MV-4-11 (cell line): ENCODE measurements at regions not wholly inside any gene's neighbourhood (a gene's known extent, or its start where the extent isn't known, plus 50 kb on each side); places are given as distances from the start of the nearest gene placed in this dataset.

Experiments
- DNase-seq: peaks from one replicate; lab custom pipeline; 2025; lab: John Stamatoyannopoulos, UW

DNA sequence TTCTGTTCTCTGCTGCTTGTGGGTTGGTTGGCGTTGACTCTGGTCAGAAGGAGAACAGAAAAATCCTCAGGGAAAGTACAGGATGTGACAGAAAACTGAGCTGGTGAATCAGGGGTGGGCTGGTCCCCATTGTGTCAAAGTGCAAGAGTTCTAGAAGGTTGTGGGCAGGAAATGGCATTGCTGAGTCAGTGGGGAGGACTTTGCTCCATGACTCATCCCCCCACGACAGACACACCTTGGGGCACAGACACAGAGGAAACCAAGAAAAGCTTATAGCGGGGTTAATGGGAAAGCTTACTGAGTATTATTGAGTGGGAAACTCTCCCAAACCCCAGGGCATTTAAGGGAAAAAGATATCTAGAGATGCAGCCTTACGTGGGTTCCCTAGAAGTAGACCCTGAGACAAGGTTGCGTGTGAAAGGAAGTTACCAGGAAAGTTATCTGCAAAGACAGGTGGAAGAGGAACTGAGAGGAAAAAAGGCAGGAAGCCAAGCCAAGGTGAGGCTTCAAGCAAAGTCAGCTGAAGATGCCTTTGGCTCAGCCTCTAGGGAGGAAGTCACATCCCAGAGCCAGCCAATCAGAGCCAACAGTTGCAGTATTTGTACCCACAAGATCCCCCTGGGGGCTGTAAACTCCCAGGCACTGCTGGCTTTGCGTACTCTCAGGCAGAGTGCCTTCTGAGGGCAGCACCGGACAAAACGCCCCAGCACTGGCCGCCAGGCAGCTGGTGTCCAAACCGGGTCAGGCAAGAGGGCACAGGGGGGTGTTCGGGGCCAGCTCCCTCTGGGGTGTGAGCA, 86.4 kb downstream of the FOXL1 start:
- DNase-seq = peak; percentile 62

DNA sequence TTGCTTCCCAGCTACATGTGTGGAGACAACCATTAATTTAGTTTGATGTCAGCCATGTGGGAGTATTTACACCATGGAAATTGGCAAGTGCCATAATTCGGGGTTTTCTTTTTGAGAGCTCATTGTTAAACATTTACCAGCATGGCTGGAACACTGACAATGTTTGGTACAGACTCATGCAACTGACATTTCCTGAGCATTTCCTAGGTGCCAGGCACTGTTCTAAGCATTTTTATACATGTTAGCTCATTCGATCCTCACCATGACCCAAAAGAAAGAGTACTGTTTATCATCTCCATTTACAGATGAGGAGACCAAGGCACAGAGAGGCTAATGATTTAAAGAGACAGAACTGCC, 86.9 kb downstream of the FOXL1 start:
- DNase-seq = no peak

DNA sequence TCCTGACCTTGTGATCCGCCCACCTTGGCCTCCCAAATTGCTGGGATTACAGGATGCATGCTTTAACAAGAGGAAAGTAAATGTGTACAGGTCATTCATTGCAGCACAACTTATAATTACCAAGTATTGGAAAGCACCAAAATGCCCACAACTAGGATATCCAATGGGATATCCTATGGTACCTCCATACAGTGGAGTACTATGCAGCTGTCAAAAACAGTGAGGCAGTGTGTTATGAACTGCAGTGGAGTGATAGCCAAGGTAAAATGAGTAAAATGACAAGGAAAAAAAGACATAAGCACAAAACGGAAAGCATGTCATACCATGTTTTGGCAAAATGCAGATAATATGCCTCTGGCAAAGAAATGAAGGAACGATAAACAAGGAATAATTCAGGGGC, 87.6 kb downstream of the FOXL1 start:
- no peak for DNase-seq

DNA sequence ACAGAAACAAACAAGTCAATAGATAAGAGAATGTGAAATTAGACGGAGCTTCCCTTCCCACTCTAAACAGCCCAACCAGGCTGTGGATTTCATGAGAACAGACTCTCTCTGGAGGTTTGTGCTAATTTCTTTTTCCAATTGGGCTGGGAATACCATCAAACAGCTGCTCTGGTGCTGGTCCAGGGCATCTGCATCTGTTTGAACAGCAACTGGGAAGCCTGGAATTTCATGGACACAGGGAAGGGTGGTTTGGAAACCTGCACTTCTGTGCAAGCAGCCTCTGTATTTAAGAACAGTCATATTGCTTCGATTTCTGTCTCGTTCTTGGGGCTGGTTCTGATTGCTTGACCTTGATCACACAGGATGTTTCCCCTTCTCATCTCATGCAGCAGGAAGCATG, 88.7 kb downstream of the FOXL1 start:
- DNase-seq = no peak

DNA sequence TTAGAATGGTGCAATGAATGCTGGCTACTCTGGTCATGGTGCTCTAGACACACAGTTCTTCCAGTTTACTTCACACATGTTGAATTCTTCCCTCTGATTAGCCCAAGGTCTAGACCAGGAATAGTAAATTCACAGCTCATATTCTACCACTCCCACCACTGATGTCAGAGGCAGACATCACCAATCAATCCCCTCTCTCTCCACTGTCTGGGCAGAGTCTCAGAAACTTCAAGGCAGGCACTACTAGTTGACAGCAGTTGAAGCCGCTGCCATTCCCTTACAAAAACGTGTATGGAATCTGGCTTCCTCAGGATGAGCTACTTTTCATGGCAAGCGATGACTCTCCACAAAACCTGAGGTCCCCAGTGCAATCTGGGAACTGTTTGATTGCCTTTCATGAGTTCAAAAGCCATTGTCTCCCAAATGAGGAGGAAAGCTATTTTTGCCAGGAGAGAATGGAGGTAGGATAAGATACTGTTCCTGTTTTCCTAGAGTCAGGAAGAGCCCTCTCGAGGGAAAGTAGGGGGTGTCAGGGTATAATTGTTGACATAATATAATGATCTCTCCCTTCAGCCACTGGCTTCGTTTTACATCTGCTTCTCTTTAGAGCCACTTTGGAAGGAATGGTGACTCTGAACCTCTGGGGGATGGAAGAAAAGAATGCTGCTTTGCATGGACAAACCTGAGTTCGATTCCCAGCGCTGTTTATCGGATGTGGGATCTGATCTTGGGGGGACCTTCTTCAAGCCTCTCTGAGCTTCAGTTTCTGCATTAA, 90.0 kb downstream of the FOXL1 start:
- no peak for DNase-seq

DNA sequence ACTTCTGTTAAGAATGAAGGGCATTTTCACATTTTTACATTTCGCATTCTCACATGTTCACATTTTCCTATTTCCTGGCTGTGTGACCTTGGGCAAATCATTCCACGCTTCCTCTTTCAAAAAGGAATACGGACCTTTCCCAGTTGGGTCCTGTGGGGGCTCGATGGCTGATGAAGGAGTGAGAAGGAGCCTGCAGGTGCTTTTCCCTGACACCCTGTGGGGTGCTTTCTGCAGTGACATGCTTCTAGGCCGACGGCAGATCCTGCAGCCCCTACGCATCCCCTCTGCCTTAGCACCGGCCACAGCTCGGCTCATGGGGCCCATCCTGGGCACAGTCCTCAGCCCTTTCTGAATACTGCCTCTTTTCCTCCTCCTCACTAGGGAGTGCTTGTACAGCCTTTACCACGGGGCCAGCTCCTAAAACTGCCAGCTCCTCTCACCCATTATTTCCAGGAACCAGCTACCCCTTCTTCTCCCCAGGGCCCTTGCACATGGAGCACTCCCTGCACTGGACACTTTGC, 91.0 kb downstream of the FOXL1 start:
- DNase-seq = no peak

DNA sequence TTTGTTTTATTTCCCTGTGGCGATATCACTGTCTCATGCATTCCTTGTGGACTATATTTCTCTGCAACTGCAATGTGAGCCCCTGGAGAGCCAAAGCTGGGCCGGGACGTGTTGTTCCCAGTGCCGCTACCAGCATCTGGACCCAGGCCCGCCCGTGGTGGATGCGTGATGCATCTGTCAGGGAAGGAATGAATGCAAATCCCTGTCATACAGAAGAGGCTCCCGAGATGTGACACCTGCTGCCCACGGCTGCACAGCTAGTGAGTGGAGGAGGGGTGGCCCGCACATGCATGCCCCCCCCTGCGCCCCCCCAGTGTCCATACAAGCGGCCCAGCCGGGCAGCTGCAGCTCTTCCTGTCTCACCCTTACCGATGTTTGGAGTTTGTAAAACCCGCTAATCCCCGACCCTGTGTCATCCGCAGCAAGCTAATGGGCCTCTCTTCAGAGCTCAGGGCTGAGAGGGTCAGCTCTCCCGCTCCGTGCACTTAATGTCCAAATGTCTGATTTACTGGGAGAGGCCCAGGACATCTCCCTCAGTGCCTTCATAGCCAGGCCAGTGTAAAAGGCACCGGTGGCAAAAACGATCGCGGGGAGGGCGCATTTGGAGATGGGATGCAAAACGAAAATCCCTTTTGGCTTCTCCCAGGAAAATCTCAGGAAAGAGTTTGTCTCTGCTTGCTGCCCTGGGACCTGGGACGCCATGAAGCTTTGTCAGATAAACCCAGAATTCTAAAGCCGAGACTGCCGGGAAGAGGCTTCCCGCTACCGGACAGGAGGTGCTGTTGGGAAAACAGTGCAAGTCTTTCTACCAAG, 91.8 kb downstream of the FOXL1 start:
- no peak for DNase-seq

DNA sequence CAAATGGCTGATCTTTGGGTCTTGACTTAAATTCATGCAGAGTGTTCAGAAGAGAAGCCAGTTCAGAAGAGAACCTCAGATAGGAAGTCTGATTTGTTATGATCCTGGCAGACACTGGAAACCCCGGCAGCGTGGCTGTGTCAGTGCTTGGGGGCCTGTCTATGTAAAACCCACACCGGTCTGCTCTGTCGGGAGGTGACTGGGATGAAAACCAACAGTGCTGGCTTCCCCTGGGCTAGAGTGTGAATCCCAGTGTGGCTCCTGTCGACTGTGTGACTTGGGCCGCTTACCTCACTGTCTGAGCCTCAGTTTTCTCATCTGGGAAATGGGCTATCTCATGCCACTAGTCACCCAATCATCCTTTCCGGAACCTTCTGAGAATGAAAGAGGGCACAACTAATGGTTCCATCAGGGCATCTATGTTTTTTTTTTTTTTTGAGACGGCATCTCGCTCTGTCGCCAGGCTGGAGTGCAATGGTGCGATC, 92.4 kb downstream of the FOXL1 start:
- no peak for DNase-seq

DNA sequence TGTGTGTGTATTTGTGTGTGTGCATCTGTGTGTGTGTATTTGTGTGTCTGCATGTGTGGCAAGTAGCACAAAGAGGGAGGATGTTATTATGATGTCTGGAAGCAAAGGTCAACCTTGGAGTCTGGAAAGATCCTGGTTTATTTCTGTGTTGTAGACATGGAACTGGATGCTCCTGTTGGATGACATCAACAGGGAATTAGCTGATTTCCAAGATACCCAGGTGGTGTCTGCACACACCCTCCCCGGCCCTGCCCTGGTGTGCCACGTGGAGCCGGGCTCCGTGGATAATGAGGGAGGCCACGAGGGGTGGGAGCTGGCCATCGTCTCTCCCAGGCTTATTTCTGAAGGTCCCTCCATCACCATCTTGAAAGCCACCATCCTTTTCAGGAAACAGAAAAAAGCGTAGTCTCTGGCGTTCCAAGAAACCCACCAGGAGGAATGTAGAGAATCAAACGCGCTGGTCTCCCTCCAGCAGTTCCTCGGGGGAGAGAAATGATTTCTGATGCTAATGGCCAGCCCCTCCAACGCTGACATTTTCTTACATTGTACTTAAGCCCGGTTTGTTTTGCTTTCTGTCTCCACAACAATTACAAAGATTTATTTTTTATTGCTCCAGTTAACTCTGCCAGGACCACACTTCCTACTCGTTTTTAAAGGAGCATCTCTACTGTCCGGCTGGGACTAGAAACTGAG, 93.3 kb downstream of the FOXL1 start:
- DNase-seq = no peak

DNA sequence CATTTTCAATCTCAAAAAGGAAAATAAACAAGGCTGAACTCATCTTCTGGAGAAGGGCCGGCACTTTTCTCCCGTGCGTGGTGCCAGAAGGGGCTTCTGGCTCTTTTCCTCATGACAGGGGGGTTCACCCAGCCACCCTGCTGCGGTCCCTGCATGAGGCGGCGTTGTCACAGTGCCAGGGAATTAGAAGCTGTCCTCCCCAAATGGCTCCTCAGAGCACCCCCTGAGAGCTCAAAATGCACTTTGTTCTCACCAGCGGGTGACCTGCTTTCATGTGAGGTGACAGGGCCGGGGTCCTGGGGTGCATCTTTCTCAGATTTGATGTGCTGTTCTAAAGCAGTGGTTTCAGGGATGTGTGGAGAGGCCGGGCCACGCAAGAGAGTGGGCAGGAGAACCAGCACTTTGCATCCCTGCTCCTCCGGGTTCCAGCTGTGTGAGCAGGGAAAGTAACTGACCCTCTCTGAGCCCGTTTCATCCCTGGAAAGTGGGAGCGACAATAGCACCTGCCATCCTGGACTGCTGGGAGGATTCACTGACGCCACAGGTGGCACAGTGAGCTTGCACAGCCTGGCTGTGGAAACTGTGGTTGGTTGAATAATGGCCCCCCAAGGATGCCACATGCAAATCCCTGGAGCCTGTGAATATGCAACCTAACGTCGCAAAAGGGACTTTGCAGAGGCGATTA, 94.0 kb downstream of the FOXL1 start:
- DNase-seq = no peak

DNA sequence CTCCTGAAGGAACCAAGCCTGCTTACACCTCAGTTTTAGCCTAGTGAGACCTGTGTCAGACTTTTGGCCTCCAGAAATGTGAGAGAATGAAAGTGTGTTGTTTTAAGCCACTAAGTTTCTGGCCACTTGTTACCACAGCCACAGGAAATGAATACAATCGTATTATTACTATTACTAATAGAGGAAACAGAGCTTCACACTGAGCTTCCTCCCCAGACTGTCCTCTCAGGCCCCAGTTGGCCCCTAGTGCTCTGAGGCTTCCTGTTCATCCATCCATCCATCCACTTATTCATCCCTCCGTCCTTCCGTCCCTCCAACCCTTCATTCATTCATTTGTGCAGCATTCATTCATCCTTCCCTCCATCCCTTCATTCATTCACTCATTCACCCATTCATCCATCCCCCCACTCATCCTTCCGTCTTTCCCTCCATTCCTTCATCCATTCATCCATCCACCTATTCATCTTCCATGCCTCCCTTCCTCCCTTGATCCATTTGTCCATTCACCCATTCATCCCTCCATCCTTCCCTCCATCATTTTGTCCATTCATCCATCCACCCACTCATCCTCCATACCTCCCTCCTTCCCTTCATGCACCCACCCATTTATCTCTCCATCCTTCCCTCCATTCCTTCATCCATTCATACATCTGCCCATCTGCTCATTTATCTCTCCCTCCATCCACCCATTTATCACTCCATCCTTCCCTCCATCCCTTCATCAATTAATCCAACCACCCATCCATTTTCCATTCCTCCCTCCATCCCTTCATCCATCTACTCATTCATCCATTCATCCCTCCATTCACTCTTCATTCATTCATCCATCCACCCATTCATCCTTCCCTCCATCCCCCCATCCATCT, 95.0 kb downstream of the FOXL1 start:
- no peak for DNase-seq

DNA sequence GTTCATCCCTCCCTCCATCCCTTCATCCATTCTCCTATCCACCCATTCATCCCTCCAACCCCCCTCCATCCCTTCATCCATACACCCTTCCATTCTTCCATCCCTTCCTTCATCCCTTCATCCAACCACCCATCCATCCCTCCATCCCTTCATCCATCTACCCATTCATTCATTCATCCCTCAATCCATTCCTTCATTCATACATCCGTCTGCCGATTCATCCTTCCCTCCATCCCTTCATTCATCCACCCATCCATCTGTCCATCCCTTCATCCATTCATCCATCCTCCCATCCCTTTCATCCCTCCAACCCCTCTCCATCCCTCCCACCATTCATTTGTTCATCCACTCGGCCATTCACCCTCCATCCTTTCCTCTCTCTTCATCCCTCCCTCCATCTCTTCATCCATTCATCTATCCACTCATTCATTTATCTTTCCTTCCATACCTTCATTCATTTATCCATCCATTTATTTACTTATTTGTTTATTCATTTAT, 95.7 kb downstream of the FOXL1 start:
- no peak for DNase-seq

DNA sequence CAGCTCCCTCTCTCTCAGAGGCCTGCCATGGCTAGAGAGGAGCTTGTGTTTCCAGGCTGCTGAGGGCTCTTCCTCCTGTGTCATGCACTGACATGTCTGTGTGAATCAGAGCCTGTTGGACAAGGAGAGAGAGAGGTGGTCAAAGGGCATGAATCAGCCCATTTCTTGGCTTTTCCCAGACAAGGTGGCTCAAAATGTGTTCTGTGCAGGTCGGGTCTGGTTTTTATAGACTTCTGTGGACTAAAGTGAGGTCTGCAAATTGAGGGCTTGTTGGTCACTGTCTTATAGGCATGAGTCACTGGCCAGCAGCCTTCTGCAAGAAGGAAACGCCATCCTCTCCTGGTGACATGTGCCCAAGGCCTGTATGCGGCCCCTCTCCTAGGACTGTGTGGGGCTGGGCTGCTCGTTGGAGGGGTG, 97.9 kb downstream of the FOXL1 start:
- DNase-seq = no peak

DNA sequence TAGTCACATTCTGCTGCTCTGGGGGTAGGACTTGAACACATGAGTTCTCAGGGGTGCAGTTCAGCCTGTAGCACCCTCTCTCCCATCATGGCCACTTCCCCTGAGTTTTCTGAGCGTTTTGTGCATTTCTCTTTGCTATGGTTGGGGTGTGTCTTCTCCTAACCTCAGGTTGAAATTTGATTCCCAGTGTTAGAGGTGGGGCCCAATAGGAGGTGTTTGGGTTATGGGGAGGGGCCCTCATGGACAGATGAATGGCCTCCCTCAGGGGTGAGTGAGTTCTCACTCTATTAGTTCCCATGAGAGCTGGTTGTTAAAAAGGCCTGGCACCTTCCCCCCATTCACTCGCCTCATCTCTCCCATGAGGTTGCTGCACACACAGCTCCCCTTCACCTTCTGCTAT, 101.1 kb downstream of the FOXL1 start:
- no peak for DNase-seq

DNA sequence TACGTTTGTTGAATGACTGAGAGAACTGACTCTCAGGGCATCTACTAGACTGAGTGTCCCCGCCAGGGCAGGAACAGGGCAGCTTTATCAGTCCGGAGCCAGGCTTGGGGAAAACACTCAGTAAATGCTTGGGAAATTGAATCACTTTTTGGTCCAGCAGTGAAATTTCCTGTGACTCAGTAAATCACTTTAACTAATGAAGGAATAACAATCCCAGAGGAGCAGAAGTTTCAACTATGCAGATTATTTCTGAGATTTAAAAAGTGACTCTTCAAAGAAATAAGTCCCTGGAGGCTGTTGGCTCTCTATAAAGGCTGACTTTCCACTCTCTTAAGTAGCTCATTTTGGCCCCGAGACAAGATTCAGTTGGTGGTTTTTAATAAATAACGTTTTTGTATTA, 101.8 kb downstream of the FOXL1 start:
- no peak for DNase-seq

DNA sequence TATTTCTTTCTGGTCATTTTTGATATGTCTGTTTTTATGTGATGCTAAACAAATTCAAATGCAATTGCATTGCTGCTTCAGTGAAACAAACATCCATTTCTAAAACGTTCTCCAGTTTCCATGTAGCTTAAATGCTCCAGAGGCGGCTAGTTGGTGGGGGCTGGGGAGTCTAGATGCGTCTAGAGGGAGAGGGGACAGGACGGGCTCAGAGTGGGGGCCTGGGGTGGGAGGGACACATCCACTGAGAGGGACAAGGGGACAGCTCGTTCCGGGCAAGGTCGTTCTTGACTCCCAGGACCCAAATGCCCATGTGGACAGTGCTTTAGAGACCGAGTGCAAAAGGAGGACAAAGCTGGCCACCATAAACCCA, 102.3 kb downstream of the FOXL1 start:
- DNase-seq = no peak

DNA sequence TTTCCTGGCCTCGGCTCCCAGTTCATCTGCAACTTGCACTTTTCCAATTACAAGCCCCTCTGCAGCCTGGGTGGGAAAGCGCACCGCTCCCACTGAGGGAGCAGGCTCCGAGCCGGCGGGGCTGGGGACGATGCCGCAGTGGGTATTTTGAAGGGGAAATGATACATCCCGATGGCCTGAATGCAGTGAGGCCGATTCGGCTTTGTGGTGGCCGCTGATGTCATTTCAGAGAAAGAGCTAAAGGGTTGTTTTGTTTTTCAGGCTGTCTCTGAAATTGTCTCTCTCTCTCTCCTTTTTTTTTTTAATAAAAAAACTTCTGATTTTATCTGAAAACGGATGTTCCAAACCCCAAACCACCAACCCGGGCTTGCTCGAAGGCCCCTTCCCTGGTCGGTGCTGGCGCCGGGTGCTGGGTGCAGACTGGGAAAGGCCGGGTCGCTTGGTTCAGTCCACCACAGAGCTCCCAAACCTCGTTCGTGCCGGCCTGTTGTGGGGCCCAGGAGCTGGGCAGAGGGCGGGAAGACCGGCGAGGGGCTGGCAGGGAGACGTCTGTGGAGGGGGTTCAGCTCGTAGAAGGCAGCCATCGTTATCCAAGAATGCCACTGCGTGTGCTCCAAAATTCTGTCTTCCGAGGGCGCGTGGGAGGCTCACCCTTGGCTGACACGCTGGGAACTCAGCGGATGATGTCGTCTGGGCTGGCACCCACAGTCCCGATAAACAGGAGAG, 102.8 kb downstream of the FOXL1 start:
- DNase-seq = no peak

DNA sequence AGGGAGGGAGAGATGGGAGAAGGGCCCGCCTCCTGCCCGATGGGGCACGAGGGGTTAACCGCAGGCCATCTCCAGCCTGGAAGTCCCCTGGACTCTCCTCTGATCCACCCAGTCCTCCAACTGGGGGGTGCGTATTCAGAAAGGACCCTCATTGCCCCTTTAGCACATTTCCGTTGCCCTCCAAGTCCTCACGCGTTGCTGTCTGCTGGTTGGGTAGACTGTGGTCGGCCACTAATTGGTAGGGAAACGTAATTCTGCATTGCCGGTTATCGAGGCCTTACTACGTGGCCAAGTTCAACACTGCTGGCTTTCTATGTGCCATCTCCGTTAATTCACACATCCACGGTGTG, 103.4 kb downstream of the FOXL1 start:
- no peak for DNase-seq

DNA sequence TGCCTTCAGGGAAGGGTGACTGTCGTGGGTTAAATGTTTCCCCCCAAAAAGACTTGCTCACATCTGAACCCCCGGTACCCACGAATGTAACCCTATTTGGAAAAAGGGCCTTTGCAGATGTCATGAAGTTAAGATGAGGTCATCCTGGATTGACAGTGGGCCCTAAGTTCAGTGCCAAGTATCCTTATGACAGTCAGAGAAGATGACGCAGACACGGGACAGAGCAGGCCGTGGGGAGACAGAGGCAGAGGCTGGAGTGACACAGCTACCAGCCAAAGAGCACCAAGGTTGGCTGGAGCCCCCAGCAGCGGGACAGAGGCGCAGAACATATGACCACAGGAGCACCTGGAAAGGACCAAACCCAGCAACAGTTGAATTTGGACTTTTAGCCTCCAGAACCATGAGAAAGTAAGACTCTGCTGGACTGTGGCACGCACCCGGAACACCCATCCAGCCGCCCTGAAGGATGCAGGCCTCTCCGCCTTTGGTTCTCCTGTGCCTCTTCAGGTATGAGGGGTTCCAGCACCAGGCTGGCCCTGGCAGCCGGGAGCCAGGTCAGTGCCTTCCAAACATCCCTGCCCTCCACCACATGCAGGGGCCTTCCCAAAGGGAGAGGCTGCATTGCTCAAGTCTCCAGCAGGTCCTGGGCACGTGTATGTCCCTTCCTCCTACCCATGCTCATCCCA, 104.0 kb downstream of the FOXL1 start:
- no peak for DNase-seq
